SK-N-MC (cell line): ENCODE measurements at regions not wholly inside any gene's neighbourhood (a gene's known extent, or its start where the extent isn't known, plus 50 kb on each side); places are given as distances from the start of the nearest gene placed in this dataset.

Experiments
- EZH2 ChIP-seq: fragments of 200-600 bp; sonication (generic); IDR thresholded peaks from one replicate; pipeline ENCODE4 v1.6.1; 2017; ENCODE audit warnings: antibody characterized with exemption
- FOXP2 ChIP-seq: optimal IDR thresholded peaks from 2 replicates; pipeline ENCODE3; 2011; ENCODE audit warnings: mild to moderate bottlenecking, moderate library complexity; ENCODE audit not compliant: insufficient read depth; ENCODE audit errors: extremely low read length, control extremely low read depth
- POLR2AphosphoS5 ChIP-seq: IDR thresholded peaks from 2 replicates; pipeline ENCODE4 v1.6.1; 2012; ENCODE audit warnings: mild to moderate bottlenecking, low read depth, low read length, borderline replicate concordance

- TF ChIP-seq POLR2AphosphoS5 = no peak
- TF ChIP-seq EZH2 = no peak
- no peak for TF ChIP-seq FOXP2
These were observed 116.4 kb upstream of the SNTG2 start for GRCh38 chr2:834233-834632.
